GM12872 (cell line): ENCODE measurements at regions not wholly inside any gene's neighbourhood (a gene's known extent, or its start where the extent isn't known, plus 50 kb on each side); places are given as distances from the start of the nearest gene placed in this dataset.

ENCODE experiments used
- CTCF ChIP-seq: IDR thresholded peaks from 3 replicates; pipeline ENCODE4 v1.5.1; 2011; ENCODE audit warnings: low read depth, mild to moderate bottlenecking, low read length, moderate library complexity; ENCODE audit not compliant: insufficient read depth

- TF ChIP-seq CTCF, result no peak
These were observed 166.5 kb upstream of the COPS8 start for GRCh38 chr2:236919209-236919608.

- no peak for TF ChIP-seq CTCF
These were observed 163.6 kb upstream of the COPS8 start for GRCh38 chr2:236922061-236922460.

DNA sequence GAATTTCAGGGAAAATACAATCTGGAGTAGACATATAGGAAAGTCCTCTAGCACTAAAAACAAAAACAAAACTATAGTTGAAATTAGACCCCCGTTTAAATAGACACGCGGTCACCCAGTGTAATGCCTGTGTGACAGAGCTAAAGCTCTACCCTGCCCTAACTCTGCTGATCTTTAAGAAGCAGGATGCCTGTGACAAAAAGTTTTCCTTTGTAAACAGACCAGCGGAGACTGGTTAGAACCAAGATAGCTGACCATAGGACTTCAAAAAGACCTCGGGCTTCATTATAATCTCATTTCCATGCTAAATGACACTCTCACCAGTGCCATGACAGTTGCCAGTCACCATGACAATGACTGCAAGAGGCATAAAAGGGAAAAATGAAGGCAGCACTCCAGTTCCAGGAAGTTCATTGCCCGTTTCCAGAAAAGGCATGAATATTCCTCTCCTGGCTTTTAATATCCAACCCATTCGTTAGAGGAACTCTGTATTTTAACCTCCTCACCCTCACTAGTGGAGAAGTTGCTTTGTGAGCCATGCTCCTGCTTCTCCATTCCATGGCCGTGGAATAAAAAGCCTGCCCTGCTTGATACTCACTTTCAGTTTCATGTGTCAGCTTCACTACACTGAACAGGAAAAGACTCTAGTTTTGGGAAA is 157.2 kb upstream of the COPS8 start:
- no peak for TF ChIP-seq CTCF

DNA sequence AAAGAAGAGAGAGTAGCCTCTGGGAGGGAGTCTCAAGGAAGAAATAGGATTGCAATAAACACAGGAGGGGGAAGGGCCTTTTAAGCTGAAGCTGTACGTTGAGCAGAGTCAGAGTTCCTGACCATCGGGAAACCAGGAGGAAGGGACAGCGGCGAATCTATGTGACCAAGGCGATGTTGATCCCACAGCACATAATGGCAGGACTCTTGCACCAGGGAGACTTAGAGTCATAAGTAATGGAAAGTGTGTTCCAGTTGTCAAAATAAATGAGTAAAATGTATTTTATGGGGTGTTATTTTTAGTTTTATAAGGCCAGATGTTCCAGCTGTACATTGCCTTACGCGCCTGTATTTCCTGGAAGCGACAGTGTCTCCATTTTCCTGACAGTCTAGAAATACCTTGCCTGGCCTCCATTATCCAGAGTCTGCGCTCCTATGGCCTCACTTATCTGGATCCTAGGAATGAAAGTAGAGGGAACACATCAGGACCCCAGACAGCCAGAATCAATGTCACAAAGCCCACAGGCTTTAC is 152.8 kb upstream of the COPS8 start:
- no peak for TF ChIP-seq CTCF

GRCh38 chr2:236934166-236934565 is 151.5 kb upstream of the COPS8 start:
- no peak for TF ChIP-seq CTCF

DNA sequence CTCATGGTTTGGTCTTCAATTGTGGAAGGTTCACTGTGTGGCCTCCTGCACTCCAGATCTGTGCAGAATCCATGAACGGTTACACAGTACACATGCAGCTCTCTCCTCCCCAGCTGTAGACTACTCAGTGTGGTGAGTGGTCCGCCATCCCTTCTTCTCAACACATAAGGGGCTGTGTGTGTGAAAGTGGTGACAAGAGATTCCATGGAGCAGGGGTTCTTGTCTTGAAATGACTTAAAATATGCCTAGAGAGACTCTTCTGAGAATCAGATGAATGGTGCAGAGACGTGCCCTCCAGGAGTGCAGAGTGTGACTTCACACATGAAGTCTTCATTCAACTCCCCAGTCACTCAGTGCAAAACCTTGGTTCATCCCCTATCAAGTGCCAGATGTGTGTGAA is 151.0 kb upstream of the COPS8 start:
- no peak for TF ChIP-seq CTCF

GRCh38 chr2:236935083-236935482 is 150.6 kb upstream of the COPS8 start:
- TF ChIP-seq CTCF, result no peak
